HUDEP-2 (cell line): ENCODE measurements at regions not wholly inside any gene's neighbourhood (a gene's known extent, or its start where the extent isn't known, plus 50 kb on each side); places are given as distances from the start of the nearest gene placed in this dataset.
"Not testable (repeated sequence)": the region's sequence is repeated elsewhere in the genome, so short reads cannot be mapped to it uniquely, and the experiment has no call there.

Experiments
- DNase-seq, 76 experiments: peaks; one replicate each; lab custom pipeline; 2025; ENCODE audit not compliant: unreplicated experiment in 76 of 76; lab: John Stamatoyannopoulos, UW

GRCh38 chr12:67716817-67717216 lies 68.3 kb downstream of the DYRK2 start:
- no peak for DNase-seq

GRCh38 chr12:67719303-67719702 lies 70.8 kb downstream of the DYRK2 start:
- not testable (repeated sequence) for DNase-seq

GRCh38 chr12:67720351-67720856 lies 71.9 kb downstream of the DYRK2 start:
- peak in 1 of 76 experiments; percentile 4 for DNase-seq

- peak in 58 of 76 experiments; percentile 2 to 80 (median 42) for DNase-seq
These were observed 72.7 kb downstream of the DYRK2 start for GRCh38 chr12:67721248-67721647.

- DNase-seq, result no peak
These were observed 73.8 kb downstream of the DYRK2 start for GRCh38 chr12:67722296-67722695.

- DNase-seq, result no peak
These were observed 78.3 kb downstream of the DYRK2 start for GRCh38 chr12:67726868-67727267.

GRCh38 chr12:67727702-67728666 lies 79.4 kb downstream of the DYRK2 start:
- no peak for DNase-seq

GRCh38 chr12:67732857-67733256 lies 84.3 kb downstream of the DYRK2 start:
- no peak for DNase-seq

- no peak for DNase-seq
These were observed 87.3 kb downstream of the DYRK2 start for GRCh38 chr12:67735868-67736267.

GRCh38 chr12:67740711-67741110 lies 92.2 kb downstream of the DYRK2 start:
- DNase-seq, result no peak

- DNase-seq, result no peak
These were observed 92.7 kb downstream of the DYRK2 start for GRCh38 chr12:67741270-67741669.

GRCh38 chr12:67742461-67742860 lies 93.9 kb downstream of the DYRK2 start:
- no peak for DNase-seq

- DNase-seq, result no peak
These were observed 99.6 kb downstream of the DYRK2 start for GRCh38 chr12:67747869-67748742.

GRCh38 chr12:67748743-67749040 lies 100.1 kb downstream of the DYRK2 start:
- no peak for DNase-seq

GRCh38 chr12:67750513-67751183 lies 102.1 kb downstream of the DYRK2 start:
- no peak for DNase-seq

GRCh38 chr12:67751381-67751928 lies 102.9 kb downstream of the DYRK2 start:
- DNase-seq, result no peak

- DNase-seq, result no peak
These were observed 103.7 kb downstream of the DYRK2 start for GRCh38 chr12:67752226-67752732.

- no peak for DNase-seq
These were observed 106.6 kb downstream of the DYRK2 start for GRCh38 chr12:67754933-67755697.

GRCh38 chr12:67757651-67758050 lies 109.1 kb downstream of the DYRK2 start:
- no peak for DNase-seq

- no peak for DNase-seq
These were observed 109.6 kb downstream of the DYRK2 start for GRCh38 chr12:67758119-67758518.
